ENCODE measurements at regions not wholly inside any gene's neighbourhood (a gene's known extent, or its start where the extent isn't known, plus 50 kb on each side); places are given as distances from the start of the nearest gene placed in this dataset.

- ATAC-seq (no peak), DNase-seq (no peak)
- Histone ChIP-seq H3K9me3 (no peaks in the 10 kb centered on the region), H3K27ac (no peak overlapping the region), H3K4me3 (no peak overlapping the region), H3K4me1 (no peaks in the 10 kb centered on the region), H3K36me3 (no peaks in the 10 kb centered on the region), H3K27me3 (no peaks in the 10 kb centered on the region)
- intact Hi-C loops (cut with DNase I; ENCODE audit: low total_unique reads), result no loop called here
- in situ Hi-C loops (cut with MboI; ENCODE audit: low sequenced_read_pairs in 4 of 4), result no loop called here
- no peak for TF ChIP-seq CTCF (IDR thresholded peaks at IDR 0.05 in 4 of 5, conservative IDR thresholded peaks at IDR 0.05 in 1 of 5)
- no peak for TF ChIP-seq POLR2A (IDR thresholded peaks at IDR 0.05)
Measured at GRCh38 chr2:196370381-196370780, 199.0 kb upstream of the STK17B start.

- H3K27me3 ChIP-seq, result no peaks in the 10 kb centered on the region
- in situ Hi-C loops (cut with MboI; ENCODE audit: low sequenced_read_pairs in 4 of 4) (no loop called here), intact Hi-C loops (cut with DNase I; ENCODE audit: low total_unique reads) (no loop called here)
- no peak overlapping the region for H3K4me3 ChIP-seq
- no peaks in the 10 kb centered on the region for H3K9me3 ChIP-seq
- no peaks in the 10 kb centered on the region for H3K4me1 ChIP-seq
- no peak for ATAC-seq
- DNase-seq, result no peak
- H3K36me3 ChIP-seq, result no peaks in the 10 kb centered on the region
- peak overlapping the region; percentile 40 to 62 (median 47) for H3K27ac ChIP-seq
- TF ChIP-seq POLR2A (IDR thresholded peaks at IDR 0.05), result no peak
- no peak for TF ChIP-seq CTCF (IDR thresholded peaks at IDR 0.05 in 4 of 5, conservative IDR thresholded peaks at IDR 0.05 in 1 of 5)
Measured at GRCh38 chr2:196372276-196372809, 201.0 kb upstream of the STK17B start.

GRCh38 chr2:196372811-196373664 lies 201.7 kb upstream of the STK17B start:
- Histone ChIP-seq H3K36me3 (no peaks in the 10 kb centered on the region), H3K9me3 (no peaks in the 10 kb centered on the region), H3K4me3 (no peak overlapping the region), H3K4me1 (no peaks in the 10 kb centered on the region), H3K27me3 (no peaks in the 10 kb centered on the region), H3K27ac (peak overlapping the region; percentile 40 to 62 (median 47))
- intact Hi-C loops (cut with DNase I; ENCODE audit: low total_unique reads) (no loop called here), in situ Hi-C loops (cut with MboI; ENCODE audit: low sequenced_read_pairs in 4 of 4) (no loop called here)
- no peak for DNase-seq
- peak; percentile 44 to 52 for ATAC-seq
- no peak for TF ChIP-seq POLR2A (IDR thresholded peaks at IDR 0.05)
- TF ChIP-seq CTCF (IDR thresholded peaks at IDR 0.05 in 4 of 5, conservative IDR thresholded peaks at IDR 0.05 in 1 of 5), result no peak

- in situ Hi-C loops (cut with MboI; ENCODE audit: low sequenced_read_pairs in 4 of 4), result no loop called here
Measured at GRCh38 chr2:196376984-196377877, 205.9 kb upstream of the STK17B start.

More at GRCh38 chr2:196376984-196377877, 205.9 kb upstream of the STK17B start:
- ATAC-seq (no peak), DNase-seq (no peak)
- no peaks in the 10 kb centered on the region for H3K36me3 ChIP-seq
- H3K27ac ChIP-seq, result no peak overlapping the region
- TF ChIP-seq POLR2A (IDR thresholded peaks at IDR 0.05), result no peak
- no peak for TF ChIP-seq CTCF (IDR thresholded peaks at IDR 0.05 in 4 of 5, conservative IDR thresholded peaks at IDR 0.05 in 1 of 5)
- H3K27me3 ChIP-seq, result no peaks in the 10 kb centered on the region
- no peaks in the 10 kb centered on the region for H3K4me1 ChIP-seq
- H3K9me3 ChIP-seq, result no peaks in the 10 kb centered on the region
- intact Hi-C loops (cut with DNase I; ENCODE audit: low total_unique reads), result no loop called here
- H3K4me3 ChIP-seq, result no peak overlapping the region

Measured in gastrocnemius medialis (tissue), 4 donors.